ENCODE measurements at regions not wholly inside any gene's neighbourhood (a gene's known extent, or its start where the extent isn't known, plus 50 kb on each side); places are given as distances from the start of the nearest gene placed in this dataset.
A peak's percentile ranks its signal among the peaks of the same experiment; 100 is the strongest.
"Not testable (repeated sequence)": the region's sequence is repeated elsewhere in the genome, so short reads cannot be mapped to it uniquely, and the experiment has no call there.

DNA sequence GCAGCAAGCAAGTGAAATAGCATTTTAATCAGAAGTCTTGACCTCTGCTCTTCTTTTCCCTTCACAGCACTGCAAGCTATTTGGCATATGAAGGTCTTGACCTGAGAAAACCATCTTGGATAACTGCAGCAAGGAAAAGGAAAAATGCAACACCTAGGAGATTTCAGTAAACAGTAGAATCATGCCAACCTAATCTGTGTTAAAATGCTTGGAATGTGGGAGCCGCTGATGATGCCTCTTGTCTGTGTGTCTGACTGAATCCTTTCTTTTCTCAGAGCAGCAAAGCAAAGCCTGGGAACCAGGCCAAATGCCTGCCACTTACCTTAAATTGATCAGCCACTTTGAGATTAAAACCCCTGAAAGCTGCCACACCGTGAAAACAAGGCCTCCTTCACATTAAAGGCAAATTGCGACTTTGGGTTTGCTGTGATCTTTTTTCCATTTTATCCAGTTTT lies 80.4 kb upstream of the CDK6 start:
- DNase-seq (ENCODE audit: low spot score): peak; percentile 59

DNA sequence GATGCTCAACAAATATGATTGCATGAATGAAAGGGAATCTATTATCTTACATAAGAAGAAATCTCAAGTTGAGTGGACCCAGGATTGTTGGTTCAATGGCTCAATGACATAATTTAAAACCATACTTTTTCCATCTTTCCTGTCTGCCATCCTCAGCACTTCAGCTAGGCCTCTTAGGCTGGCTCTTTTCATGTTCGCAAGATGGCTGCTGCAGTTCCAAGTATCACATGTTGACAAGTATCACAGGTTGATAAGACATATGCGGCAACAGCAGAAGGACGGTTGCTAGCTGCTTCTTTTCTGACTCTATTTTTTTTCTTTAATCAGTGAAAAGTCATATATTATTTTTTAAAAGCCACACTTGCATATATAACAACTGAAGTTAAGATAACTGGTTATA lies 79.0 kb upstream of the CDK6 start:
- no peak for DNase-seq (ENCODE audit: low spot score)

DNA sequence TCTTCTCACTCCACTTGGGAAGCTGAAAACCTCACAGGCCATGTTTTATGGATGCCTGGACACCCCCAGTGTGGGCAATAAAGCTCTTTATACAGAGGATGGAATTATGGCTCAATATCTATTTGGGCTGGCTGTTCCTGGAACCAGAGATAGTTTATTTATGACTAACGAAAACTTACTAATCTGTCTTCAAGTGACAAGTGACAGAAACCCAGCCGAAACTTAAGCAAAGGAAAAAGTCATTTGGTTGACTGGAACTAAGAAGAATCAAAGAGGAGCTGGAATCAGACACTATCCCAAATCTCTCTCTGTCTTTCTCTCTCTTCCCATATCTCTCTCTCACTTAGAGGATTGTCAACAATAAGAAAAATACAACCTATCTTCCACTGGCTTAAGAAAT lies 78.3 kb upstream of the CDK6 start:
- no peak for DNase-seq (ENCODE audit: low spot score)

DNA sequence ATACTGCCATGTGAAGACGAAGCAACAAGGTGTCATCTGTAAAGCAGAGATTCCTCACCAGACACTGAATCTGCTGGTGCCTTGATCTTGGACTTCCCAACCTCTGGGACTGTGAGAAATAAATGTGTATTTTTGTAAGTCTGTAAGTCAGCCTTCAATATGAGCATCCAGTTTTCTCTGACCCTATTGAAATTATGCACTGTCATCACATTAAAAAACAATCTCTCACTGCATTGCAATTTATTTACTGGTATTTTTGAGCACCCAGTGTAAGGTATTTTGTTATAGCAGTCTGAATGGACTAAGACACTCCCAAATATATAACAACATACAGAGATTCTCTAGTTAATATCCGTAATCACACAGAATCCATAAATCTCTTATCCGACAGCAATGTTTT lies 77.5 kb upstream of the CDK6 start:
- no peak for DNase-seq (ENCODE audit: low spot score)

DNA sequence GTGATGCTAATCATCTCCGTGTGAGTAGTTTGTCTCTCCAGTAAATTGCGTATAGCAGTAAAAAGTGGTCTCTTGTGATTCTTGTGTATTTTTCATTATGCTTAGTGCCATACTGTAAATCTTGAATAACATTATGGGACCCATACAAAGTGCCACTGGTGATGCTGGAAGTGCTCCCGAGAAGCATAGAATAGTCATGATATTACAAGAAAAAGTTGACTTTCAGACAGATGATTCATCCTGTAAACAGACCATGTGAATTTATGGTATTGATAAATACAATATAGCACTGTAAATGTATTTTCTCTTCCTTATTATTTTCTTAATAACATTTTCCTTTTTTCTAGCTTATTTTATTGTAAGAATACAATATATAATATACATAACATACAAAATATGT lies 74.6 kb upstream of the CDK6 start:
- DNase-seq (ENCODE audit: low spot score): no peak

DNA sequence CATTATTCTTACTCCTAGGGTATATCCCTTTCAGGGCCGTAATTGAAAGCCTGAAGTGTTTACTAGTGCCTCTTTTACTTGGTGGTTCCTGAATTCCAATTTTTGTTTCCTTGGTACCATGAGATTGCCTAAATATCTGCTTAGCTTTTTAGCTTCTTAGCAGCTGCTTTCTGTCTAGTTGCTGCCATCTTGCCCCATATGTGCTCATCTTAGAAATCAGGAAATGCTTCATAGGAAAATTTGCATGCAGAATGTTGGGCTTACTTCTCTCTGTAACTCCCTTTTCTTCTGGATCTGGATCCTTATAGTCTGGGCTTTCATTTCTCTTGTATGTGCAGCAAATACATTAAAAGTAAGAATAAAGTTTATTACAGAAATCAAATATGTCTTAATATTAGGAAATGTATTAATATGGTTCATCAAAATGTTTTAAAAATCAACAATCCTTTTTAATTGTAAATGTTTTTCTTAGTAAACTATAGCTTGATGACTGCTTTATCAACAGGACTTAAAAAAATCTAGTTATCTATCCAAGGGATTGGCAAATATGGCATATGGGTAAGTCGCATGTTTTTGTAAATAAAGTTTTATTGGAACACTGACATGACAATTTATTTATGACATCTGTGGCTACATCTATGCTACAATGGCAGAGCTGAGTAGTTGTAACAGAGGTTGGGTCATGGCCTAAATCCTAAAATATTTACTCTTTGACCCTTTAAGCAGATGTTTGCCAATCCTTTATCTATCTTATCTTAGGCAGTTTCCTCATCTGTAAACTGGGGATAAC lies 73.5 kb upstream of the CDK6 start:
- peak; percentile 3 for DNase-seq (ENCODE audit: low spot score)

DNA sequence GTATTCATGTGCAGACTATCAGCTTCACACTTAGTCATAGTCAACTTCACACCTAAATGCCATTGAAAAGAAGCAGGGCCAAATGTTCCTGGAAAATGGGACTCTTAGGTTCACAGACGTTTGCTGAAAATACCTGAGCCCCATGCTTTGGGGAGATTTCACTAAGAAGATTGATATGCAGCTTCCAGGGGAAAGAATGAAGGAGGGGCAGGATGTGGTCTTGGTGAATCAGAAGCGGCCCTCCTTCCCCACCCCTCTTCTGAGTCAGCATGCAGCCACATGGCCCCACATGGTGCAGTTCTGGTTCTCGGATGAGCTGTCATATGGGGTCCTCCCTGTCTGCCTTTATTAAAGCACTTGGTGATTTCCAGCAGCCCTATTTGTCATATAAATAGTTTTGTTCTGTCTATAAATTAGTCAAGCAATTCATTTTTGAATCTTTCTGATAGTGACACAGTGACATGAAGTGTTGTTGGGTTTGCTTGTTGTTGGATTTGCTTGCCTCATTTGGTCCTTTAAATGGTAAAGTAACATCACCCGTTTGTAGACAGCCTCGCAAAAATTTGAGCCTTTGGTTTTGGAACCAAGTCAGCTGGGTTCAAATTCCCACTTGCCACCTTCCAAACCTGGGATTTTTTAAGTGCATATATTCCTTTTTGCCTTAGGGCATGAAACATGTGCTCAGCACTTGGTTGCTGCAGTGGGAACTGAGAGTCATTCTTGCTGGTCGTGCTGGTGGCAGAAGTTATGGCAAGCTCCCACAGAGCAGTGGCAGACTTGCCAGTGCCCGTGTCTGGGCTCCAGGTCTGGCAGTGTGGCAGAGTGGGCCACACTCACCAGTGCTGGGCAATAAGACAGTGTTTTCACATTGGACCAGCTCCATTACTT lies 68.1 kb upstream of the CDK6 start:
- peak; percentile 55 for DNase-seq (ENCODE audit: low spot score)

DNA sequence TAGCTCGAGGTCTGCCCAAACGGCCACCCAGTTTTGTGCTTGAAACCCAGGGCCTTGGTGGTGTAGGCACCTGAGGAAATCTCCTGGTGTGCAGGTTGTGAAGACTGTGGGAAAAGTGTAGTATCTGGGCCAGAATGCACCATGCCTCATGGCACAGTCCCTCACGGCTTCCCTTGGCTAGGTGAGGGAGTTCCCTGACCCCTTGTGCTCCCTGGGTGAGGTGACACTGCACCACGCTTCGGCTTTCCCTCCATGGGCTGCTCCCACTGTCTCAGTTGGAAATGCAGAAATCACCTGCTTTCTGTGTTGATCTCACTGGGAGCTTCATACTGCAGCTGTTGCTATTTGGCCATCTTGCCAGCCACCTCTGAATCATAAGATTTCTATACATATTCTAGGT lies 62.4 kb upstream of the CDK6 start:
- no peak for DNase-seq (ENCODE audit: low spot score)

DNA sequence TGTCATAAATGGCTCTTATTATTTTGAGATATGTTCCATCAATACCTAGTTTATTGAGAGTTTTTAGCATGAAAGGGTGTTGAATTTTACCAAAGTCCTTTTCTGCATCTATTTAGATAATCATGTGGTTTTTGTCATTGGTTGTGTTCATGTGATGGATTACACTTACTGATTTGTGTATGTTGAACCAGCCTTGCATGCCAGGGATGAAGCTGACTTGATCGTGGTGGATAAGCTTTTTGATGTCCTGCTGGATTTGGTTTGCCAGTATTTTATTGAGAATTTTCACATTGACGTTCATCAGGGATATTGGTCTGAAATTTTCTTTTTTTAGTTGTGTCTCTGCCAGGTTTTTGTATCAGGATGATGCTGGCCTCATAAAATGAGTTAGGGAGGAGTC lies 58.5 kb upstream of the CDK6 start:
- DNase-seq (ENCODE audit: low spot score): not testable (repeated sequence)

DNA sequence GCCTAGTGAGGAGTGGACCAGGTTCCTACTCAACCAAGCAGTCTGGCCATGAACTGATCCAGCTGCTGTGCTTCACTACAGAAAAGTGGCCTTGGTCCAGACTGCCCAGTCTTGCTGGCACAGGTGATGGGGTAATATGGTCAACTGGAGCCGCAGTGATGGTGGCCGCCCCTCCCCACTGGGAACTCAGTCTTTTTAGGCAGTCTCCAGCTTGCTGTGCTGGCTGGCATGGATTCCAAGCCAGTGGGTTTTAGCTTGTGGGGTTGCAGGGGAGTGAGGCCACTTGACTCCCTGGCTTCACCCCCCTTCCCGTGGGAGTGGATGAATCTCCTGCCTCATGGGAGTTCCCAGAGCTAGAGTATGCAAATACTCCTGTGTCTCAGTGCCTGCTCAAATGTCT lies 52.7 kb upstream of the CDK6 start:
- DNase-seq (ENCODE audit: low spot score): no peak
